HAP-1 (cell line): ENCODE measurements at regions not wholly inside any gene's neighbourhood (a gene's known extent, or its start where the extent isn't known, plus 50 kb on each side); places are given as distances from the start of the nearest gene placed in this dataset.

ENCODE experiments used
- DNase-seq, 2 experiments: peaks; one replicate each; pipeline ENCODE4 v3.0.0-alpha.2; 2016 to 2020; ENCODE audit warnings: low spot score in 2 of 2
- H3K27me3 ChIP-seq: fragments of 250-450 bp; sonication (Bioruptor Pico); 2 replicates; pipeline ENCODE4 v1.5.1; 2020; ENCODE audit warnings: low read depth, mild to moderate bottlenecking, moderate library complexity
- H3K36me3 ChIP-seq: fragments of 250-450 bp; sonication (Bioruptor Pico); replicated peaks from 2 replicates; pipeline ENCODE4 v1.5.1; 2020; ENCODE audit warnings: mild to moderate bottlenecking
- H3K4me1 ChIP-seq: fragments of 250-450 bp; sonication (Bioruptor Pico); 2 replicates; pipeline ENCODE4 v1.5.1; 2020; ENCODE audit warnings: mild to moderate bottlenecking
- H3K4me3 ChIP-seq: fragments of 250-450 bp; sonication (Bioruptor Pico); 2 replicates; pipeline ENCODE4 v1.5.1; 2020; ENCODE audit warnings: mild to moderate bottlenecking, moderate library complexity
- H3K9me3 ChIP-seq: fragments of 250-450 bp; sonication (Bioruptor Pico); 2 replicates; pipeline ENCODE4 v1.5.1; 2020; ENCODE audit warnings: mild to moderate bottlenecking, moderate library complexity
- in situ Hi-C: fragments of 300-500 bp; cut with MboI; formaldehyde crosslinking; loops from 3 replicates; pipeline ENCODE4 v1.14.3; 2020; ENCODE audit warnings: low sequenced_read_pairs, inconsistent platforms, mixed read lengths

GRCh38 chr2:33873076-33873605, 274.0 kb upstream of the FAM98A start:
- no peaks in the 10 kb centered on the region for H3K9me3 ChIP-seq
- no peaks in the 10 kb centered on the region for H3K4me1 ChIP-seq
- no peak for DNase-seq
- H3K36me3 ChIP-seq: no peaks in the 10 kb centered on the region
- in situ Hi-C loops: no loop called here
- no peaks in the 10 kb centered on the region for H3K27me3 ChIP-seq
- no peak overlapping the region for H3K4me3 ChIP-seq

GRCh38 chr2:33859811-33860461, 260.8 kb upstream of the FAM98A start:
- Histone ChIP-seq H3K9me3 (no peaks in the 10 kb centered on the region), H3K4me1 (no peaks in the 10 kb centered on the region), H3K36me3 (no peaks in the 10 kb centered on the region), H3K27me3 (no peaks in the 10 kb centered on the region), H3K4me3 (no peak overlapping the region)
- no peak for DNase-seq
- in situ Hi-C loops: no loop called here

- in situ Hi-C loops: no loop called here
- DNase-seq: no peak
- Histone ChIP-seq H3K4me3 (no peak overlapping the region), H3K27me3 (no peaks in the 10 kb centered on the region), H3K4me1 (no peaks in the 10 kb centered on the region), H3K9me3 (no peaks in the 10 kb centered on the region), H3K36me3 (no peaks in the 10 kb centered on the region)
Measured at GRCh38 chr2:33859176-33859575, 260.1 kb upstream of the FAM98A start.

- in situ Hi-C loops: no loop called here
- H3K27me3 ChIP-seq: no peaks in the 10 kb centered on the region
- no peaks in the 10 kb centered on the region for H3K4me1 ChIP-seq
- no peaks in the 10 kb centered on the region; the same call in 1 of the 2 replicates for H3K9me3 ChIP-seq
- no peaks in the 10 kb centered on the region for H3K36me3 ChIP-seq
- no peak for DNase-seq
- H3K4me3 ChIP-seq: no peak overlapping the region
Measured at GRCh38 chr2:33848486-33848885, 249.4 kb upstream of the FAM98A start.

GRCh38 chr2:33839791-33840190, 240.7 kb upstream of the FAM98A start:
- no peak for DNase-seq
- H3K36me3 ChIP-seq: no peaks in the 10 kb centered on the region

GRCh38 chr2:33836628-33837027, 237.5 kb upstream of the FAM98A start:
- in situ Hi-C loops: no loop called here
- Histone ChIP-seq H3K27me3 (no peaks in the 10 kb centered on the region), H3K36me3 (no peaks in the 10 kb centered on the region), H3K4me1 (no peaks in the 10 kb centered on the region), H3K9me3 (no peaks in the 10 kb centered on the region), H3K4me3 (no peak overlapping the region)
- DNase-seq: no peak

More at GRCh38 chr2:33839791-33840190, 240.7 kb upstream of the FAM98A start:
- H3K9me3 ChIP-seq: no peaks in the 10 kb centered on the region
- no peaks in the 10 kb centered on the region for H3K27me3 ChIP-seq
- in situ Hi-C loops: no loop called here
- H3K4me1 ChIP-seq: no peaks in the 10 kb centered on the region
- H3K4me3 ChIP-seq: no peak overlapping the region

GRCh38 chr2:33835911-33836310, 236.8 kb upstream of the FAM98A start:
- Histone ChIP-seq H3K27me3 (no peaks in the 10 kb centered on the region), H3K9me3 (no peaks in the 10 kb centered on the region), H3K36me3 (no peaks in the 10 kb centered on the region), H3K4me1 (no peaks in the 10 kb centered on the region), H3K4me3 (no peak overlapping the region)
- in situ Hi-C loops: no loop called here
- DNase-seq: no peak

GRCh38 chr2:33822964-33823363, 223.9 kb upstream of the FAM98A start:
- H3K4me3 ChIP-seq: no peak overlapping the region
- in situ Hi-C loops: no loop called here
- no peaks in the 10 kb centered on the region for H3K9me3 ChIP-seq
- H3K4me1 ChIP-seq: no peaks in the 10 kb centered on the region
- no peak for DNase-seq
- no peaks in the 10 kb centered on the region for H3K27me3 ChIP-seq
- no peaks in the 10 kb centered on the region for H3K36me3 ChIP-seq

- Histone ChIP-seq H3K36me3 (no peaks in the 10 kb centered on the region), H3K4me1 (no peaks in the 10 kb centered on the region), H3K9me3 (no peaks in the 10 kb centered on the region), H3K27me3 (no peaks in the 10 kb centered on the region), H3K4me3 (no peak overlapping the region)
- in situ Hi-C loops: no loop called here
- no peak for DNase-seq
Measured at GRCh38 chr2:33812707-33813106, 213.6 kb upstream of the FAM98A start.

- Histone ChIP-seq H3K4me1 (no peaks in the 10 kb centered on the region), H3K9me3 (no peaks in the 10 kb centered on the region), H3K4me3 (no peak overlapping the region), H3K36me3 (no peaks in the 10 kb centered on the region), H3K27me3 (no peaks in the 10 kb centered on the region)
- DNase-seq: no peak
- in situ Hi-C loops: no loop called here
Measured at GRCh38 chr2:33810046-33810835, 211.1 kb upstream of the FAM98A start.

- in situ Hi-C loops: no loop called here
- Histone ChIP-seq H3K36me3 (no peaks in the 10 kb centered on the region), H3K4me1 (no peaks in the 10 kb centered on the region), H3K4me3 (no peak overlapping the region), H3K9me3 (no peaks in the 10 kb centered on the region), H3K27me3 (no peaks in the 10 kb centered on the region)
- DNase-seq: no peak
Measured at GRCh38 chr2:33806041-33806440, 206.9 kb upstream of the FAM98A start.

GRCh38 chr2:33804155-33804554, 205.1 kb upstream of the FAM98A start:
- no peaks in the 10 kb centered on the region for H3K36me3 ChIP-seq
- no peaks in the 10 kb centered on the region for H3K9me3 ChIP-seq
- H3K4me1 ChIP-seq: no peaks in the 10 kb centered on the region
- no peaks in the 10 kb centered on the region for H3K27me3 ChIP-seq
- in situ Hi-C loops: no loop called here
- DNase-seq: no peak
- H3K4me3 ChIP-seq: no peak overlapping the region

GRCh38 chr2:33796511-33796910, 197.4 kb upstream of the FAM98A start:
- no peaks in the 10 kb centered on the region for H3K9me3 ChIP-seq

GRCh38 chr2:33791625-33792024, 192.5 kb upstream of the FAM98A start:
- H3K4me3 ChIP-seq: no peak overlapping the region
- no peaks in the 10 kb centered on the region for H3K9me3 ChIP-seq
- no peaks in the 10 kb centered on the region for H3K27me3 ChIP-seq
- in situ Hi-C loops: no loop called here
- DNase-seq: no peak
- no peaks in the 10 kb centered on the region for H3K4me1 ChIP-seq
- no peaks in the 10 kb centered on the region for H3K36me3 ChIP-seq

More at GRCh38 chr2:33796511-33796910, 197.4 kb upstream of the FAM98A start:
- Histone ChIP-seq H3K4me3 (no peak overlapping the region), H3K36me3 (no peaks in the 10 kb centered on the region), H3K4me1 (no peaks in the 10 kb centered on the region), H3K27me3 (no peaks in the 10 kb centered on the region)
- DNase-seq: no peak
- in situ Hi-C loops: no loop called here
